GM21529 (cell line): ENCODE measurements at regions not wholly inside any gene's neighbourhood (a gene's known extent, or its start where the extent isn't known, plus 50 kb on each side); places are given as distances from the start of the nearest gene placed in this dataset.
"Not testable (repeated sequence)": the region's sequence is repeated elsewhere in the genome, so short reads cannot be mapped to it uniquely, and the experiment has no call there.

Experiments
- ATAC-seq: cut with Tn5 transposase; IDR thresholded peaks from one replicate; pipeline ENCODE4 v1.9.1; 2021; ENCODE audit not compliant: unreplicated experiment

- no peak for ATAC-seq
Measured at GRCh38 chr14:86943391-86944365, 1049.3 kb downstream of the GALC start.

- no peak for ATAC-seq
Measured at GRCh38 chr14:86942936-86943335, 1050.0 kb downstream of the GALC start.

- ATAC-seq = no peak
Measured at GRCh38 chr14:86940106-86940505, 1052.9 kb downstream of the GALC start.

GRCh38 chr14:86938320-86938719 lies 1054.7 kb downstream of the GALC start:
- ATAC-seq = no peak

GRCh38 chr14:86936556-86936955 lies 1056.4 kb downstream of the GALC start:
- no peak for ATAC-seq

- no peak for ATAC-seq
Measured at GRCh38 chr14:86935241-86935885, 1057.6 kb downstream of the GALC start.

- no peak for ATAC-seq
Measured at GRCh38 chr14:86933958-86934595, 1058.9 kb downstream of the GALC start.

- no peak for ATAC-seq
Measured at GRCh38 chr14:86933460-86933859, 1059.5 kb downstream of the GALC start.

- no peak for ATAC-seq
Measured at GRCh38 chr14:86915406-86915805, 1077.6 kb downstream of the GALC start.

- no peak for ATAC-seq
Measured at GRCh38 chr14:86912709-86913108, 1080.3 kb downstream of the GALC start.

GRCh38 chr14:86911486-86911885 lies 1081.5 kb downstream of the GALC start:
- no peak for ATAC-seq

GRCh38 chr14:86905386-86905926 lies 1087.5 kb downstream of the GALC start:
- not testable (repeated sequence) for ATAC-seq

- ATAC-seq = no peak
Measured at GRCh38 chr14:86902176-86902950, 1090.6 kb downstream of the GALC start.

- no peak for ATAC-seq
Measured at GRCh38 chr14:86897704-86898513, 1095.1 kb downstream of the GALC start.

GRCh38 chr14:86897224-86897623 lies 1095.8 kb downstream of the GALC start:
- ATAC-seq = no peak

GRCh38 chr14:86896701-86897100 lies 1096.3 kb downstream of the GALC start:
- no peak for ATAC-seq

GRCh38 chr14:86892152-86892956 lies 1100.6 kb downstream of the GALC start:
- ATAC-seq = no peak

GRCh38 chr14:86885280-86885679 lies 1107.7 kb downstream of the GALC start:
- ATAC-seq = no peak

- ATAC-seq = no peak
Measured at GRCh38 chr14:86884498-86884897, 1108.5 kb downstream of the GALC start.
